ENCODE measurements at regions not wholly inside any gene's neighbourhood (a gene's known extent, or its start where the extent isn't known, plus 50 kb on each side); places are given as distances from the start of the nearest gene placed in this dataset.

DNA sequence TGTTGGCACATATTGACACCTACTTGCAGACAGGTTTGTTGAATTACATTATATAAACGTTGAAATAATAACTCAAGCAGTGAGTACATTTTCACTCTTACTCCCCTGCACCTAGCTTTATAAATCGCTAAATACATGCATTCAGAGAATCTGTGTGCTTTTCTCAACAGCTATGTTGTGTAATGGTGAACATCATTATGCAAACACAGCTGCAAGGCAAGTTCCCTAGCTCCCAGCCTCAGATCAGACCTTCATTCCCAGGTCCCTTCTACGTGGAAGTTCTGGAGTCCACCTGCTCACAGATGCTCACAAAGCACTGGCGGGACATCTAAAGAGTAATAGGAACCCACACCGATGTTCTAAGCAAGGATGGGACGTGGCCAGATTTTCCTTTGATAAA, 86.8 kb upstream of the PEG3 start:
- no peak for ATAC-seq (ENCODE audit: low read depth in 2 of 2)
- no peak overlapping the region for H3K27ac Mint-ChIP-seq
- peaks cover 8 to 44% (median 27%) of the 10 kb centered on the region in 7 donors for H3K9me3 Mint-ChIP-seq
- no peak for DNase-seq
- peak overlapping the region in 1 of 8 donors; percentile 52 for H3K4me3 Mint-ChIP-seq
- peaks cover 0 to 3% (median 0%) of the 10 kb centered on the region in 3 donors for H3K27me3 Mint-ChIP-seq
- H3K4me1 Mint-ChIP-seq = no peaks in the 10 kb centered on the region
- H3K36me3 Mint-ChIP-seq = peaks cover 4 to 12% of the 10 kb centered on the region in 2 donors

DNA sequence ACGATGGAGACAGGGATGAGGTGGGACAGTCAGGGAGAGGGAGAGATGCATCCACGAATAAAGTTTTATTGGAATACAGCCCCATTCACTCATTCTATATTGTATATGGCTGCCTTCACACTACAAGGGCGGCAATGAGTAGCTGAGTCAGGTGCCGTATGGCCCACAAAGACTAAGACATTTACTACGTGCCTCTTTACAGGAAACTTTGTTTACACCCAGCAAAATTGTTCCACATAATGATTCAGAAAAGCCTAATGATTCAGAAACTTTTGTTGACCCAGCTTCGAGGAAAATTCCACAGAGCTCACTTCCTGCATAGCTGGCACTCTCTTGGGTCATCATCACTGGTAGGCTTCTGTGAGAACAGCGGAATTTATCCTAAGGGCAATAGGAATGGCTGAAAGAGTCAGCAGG, 87.3 kb upstream of the PEG3 start:
- ATAC-seq (ENCODE audit: low read depth in 2 of 2) = no peak
- DNase-seq = no peak
- Mint-ChIP-seq H3K36me3 (peaks cover 4 to 12% of the 10 kb centered on the region in 2 donors), H3K9me3 (peaks cover 8 to 47% (median 30%) of the 10 kb centered on the region in 7 donors), H3K4me3 (peak overlapping the region in 1 of 8 donors; percentile 52), H3K27me3 (peaks cover 0 to 3% (median 0%) of the 10 kb centered on the region in 3 donors), H3K4me1 (no peaks in the 10 kb centered on the region), H3K27ac (no peak overlapping the region)

GRCh38 chr19:56930647-56931535, 90.4 kb upstream of the PEG3 start:
- DNase-seq (no peak), ATAC-seq (ENCODE audit: low read depth in 2 of 2) (no peak)
- peaks cover 0 to 3% (median 0%) of the 10 kb centered on the region in 3 donors for H3K27me3 Mint-ChIP-seq
- H3K9me3 Mint-ChIP-seq = peaks cover 0 to 39% (median 26%) of the 10 kb centered on the region in 7 donors
- H3K4me1 Mint-ChIP-seq = no peaks in the 10 kb centered on the region
- H3K36me3 Mint-ChIP-seq = peaks cover 0 to 4% of the 10 kb centered on the region in 2 donors
- no peak overlapping the region for H3K27ac Mint-ChIP-seq
- no peak overlapping the region for H3K4me3 Mint-ChIP-seq

DNA sequence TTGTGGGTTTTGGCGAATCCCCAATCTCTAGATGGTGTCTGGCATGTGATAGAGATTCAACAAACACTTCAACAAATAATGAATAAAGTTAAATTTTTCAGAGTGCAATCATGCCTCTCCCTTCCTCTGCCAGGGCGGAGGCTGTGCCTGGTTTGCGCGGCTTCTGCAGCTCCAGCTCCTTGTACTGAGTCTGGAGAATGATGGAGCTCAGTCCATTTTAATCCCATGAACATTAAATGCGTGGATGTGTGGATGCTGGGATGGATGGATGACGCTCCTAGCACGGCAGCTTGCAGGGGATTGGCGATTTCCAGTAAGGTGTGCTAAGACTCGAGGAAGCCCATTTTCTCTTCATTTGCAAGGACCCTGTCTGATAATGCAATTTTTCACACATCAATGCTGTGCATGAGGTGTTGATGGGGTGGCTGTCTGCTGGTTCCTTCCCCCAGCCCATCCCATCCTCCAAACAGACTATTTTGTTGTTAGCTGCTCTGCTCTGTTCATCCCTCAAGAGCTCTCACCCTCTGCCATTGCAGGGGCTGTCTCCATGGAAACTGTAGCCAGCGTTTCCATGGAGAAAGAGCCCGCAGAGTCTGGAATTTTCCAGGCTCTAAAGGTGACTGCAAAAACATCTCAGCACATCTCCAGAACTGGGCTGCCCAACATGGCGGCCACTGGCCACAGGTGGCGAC, 92.6 kb upstream of the PEG3 start:
- peaks cover 4 to 32% (median 18%) of the 10 kb centered on the region in 7 donors for H3K9me3 Mint-ChIP-seq
- ATAC-seq (ENCODE audit: low read depth in 2 of 2) (no peak), DNase-seq (no peak)
- peak overlapping the region in 1 of 8 donors; percentile 30 for H3K4me3 Mint-ChIP-seq
- peaks cover 1 to 14% of the 10 kb centered on the region in 2 donors for H3K36me3 Mint-ChIP-seq
- no peak overlapping the region for H3K27ac Mint-ChIP-seq
- H3K4me1 Mint-ChIP-seq = no peaks in the 10 kb centered on the region
- peaks cover 0 to 3% (median 0%) of the 10 kb centered on the region in 3 donors for H3K27me3 Mint-ChIP-seq

GRCh38 chr19:56934438-56935090, 94.0 kb upstream of the PEG3 start:
- ATAC-seq (ENCODE audit: low read depth in 2 of 2) = no peak
- H3K27ac Mint-ChIP-seq = no peak overlapping the region
- H3K36me3 Mint-ChIP-seq = peaks cover 0 to 14% of the 10 kb centered on the region in 2 donors
- no peak overlapping the region for H3K4me3 Mint-ChIP-seq
- no peaks in the 10 kb centered on the region for H3K4me1 Mint-ChIP-seq
- DNase-seq = no peak
- H3K27me3 Mint-ChIP-seq = peaks cover 0 to 2% (median 0%) of the 10 kb centered on the region in 3 donors
- H3K9me3 Mint-ChIP-seq = peaks cover 8 to 31% (median 16%) of the 10 kb centered on the region in 7 donors

DNA sequence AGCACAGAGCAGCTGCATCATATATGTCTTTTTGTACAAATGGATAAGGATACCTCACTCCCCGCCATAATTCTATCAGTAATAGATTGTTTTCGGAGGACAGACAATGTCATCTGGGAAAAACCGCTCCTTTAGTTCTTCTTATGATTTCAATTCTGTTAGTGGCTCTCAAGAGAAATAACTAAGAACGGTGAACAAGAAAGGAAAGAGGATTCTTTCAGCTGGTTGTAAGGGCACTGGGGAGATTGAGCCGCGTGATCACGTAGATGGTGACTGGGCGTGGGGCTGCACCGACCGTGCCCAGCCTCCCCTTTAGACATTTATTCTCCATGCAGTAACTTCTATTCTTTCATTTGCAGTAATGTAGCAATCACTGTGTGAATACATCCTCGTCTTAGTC, 99.4 kb upstream of the PEG3 start:
- H3K4me3 Mint-ChIP-seq = no peak overlapping the region
- H3K27me3 Mint-ChIP-seq = peaks cover 2 to 7% (median 6%) of the 10 kb centered on the region in 3 donors
- no peak overlapping the region for H3K27ac Mint-ChIP-seq
- H3K4me1 Mint-ChIP-seq = no peaks in the 10 kb centered on the region
- H3K9me3 Mint-ChIP-seq = peaks cover 7 to 44% (median 17%) of the 10 kb centered on the region in 7 donors
- peaks cover 0 to 22% of the 10 kb centered on the region in 2 donors for H3K36me3 Mint-ChIP-seq
- DNase-seq (no peak), ATAC-seq (ENCODE audit: low read depth in 2 of 2) (no peak)

- H3K9me3 Mint-ChIP-seq = peaks cover 7 to 49% (median 20%) of the 10 kb centered on the region in 7 donors
- ATAC-seq (ENCODE audit: low read depth in 2 of 2) = no peak
- peak overlapping the region in 1 of 6 donors; percentile 56 for H3K27ac Mint-ChIP-seq
- peaks cover 9 to 13% (median 13%) of the 10 kb centered on the region in 3 donors for H3K27me3 Mint-ChIP-seq
- peaks cover 0 to 8% of the 10 kb centered on the region in 2 donors for H3K36me3 Mint-ChIP-seq
- H3K4me3 Mint-ChIP-seq = no peak overlapping the region
- H3K4me1 Mint-ChIP-seq = no peaks in the 10 kb centered on the region
- no peak for DNase-seq
Observed at GRCh38 chr19:56942756-56943155, 102.2 kb upstream of the PEG3 start.

DNA sequence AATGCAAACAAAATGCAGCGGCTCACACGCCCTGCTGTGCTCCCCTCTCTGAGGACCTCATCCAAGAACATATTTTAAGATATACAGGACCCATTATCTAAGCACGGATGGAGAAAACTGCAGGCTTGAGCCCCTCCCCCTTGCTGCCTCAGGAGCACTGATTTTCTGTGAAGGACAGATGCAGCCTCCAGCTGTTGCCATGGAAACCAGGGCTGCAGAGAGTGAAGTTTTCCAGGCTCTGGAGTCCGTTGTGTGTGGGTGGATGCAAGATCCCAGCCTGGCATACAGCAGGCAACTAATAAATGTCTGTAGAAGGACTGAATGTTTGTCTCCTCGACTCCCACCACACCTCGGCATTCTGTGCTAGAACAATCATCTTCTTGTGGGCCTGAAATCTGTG, 105.6 kb upstream of the PEG3 start:
- Mint-ChIP-seq H3K27me3 (peaks cover 9 to 17% (median 13%) of the 10 kb centered on the region in 3 donors), H3K9me3 (peaks cover 10 to 62% (median 26%) of the 10 kb centered on the region in 7 donors), H3K4me1 (no peaks in the 10 kb centered on the region), H3K4me3 (no peak overlapping the region), H3K36me3 (peaks cover 0 to 8% of the 10 kb centered on the region in 2 donors), H3K27ac (no peak overlapping the region)
- DNase-seq (no peak), ATAC-seq (ENCODE audit: low read depth in 2 of 2) (no peak)

DNA sequence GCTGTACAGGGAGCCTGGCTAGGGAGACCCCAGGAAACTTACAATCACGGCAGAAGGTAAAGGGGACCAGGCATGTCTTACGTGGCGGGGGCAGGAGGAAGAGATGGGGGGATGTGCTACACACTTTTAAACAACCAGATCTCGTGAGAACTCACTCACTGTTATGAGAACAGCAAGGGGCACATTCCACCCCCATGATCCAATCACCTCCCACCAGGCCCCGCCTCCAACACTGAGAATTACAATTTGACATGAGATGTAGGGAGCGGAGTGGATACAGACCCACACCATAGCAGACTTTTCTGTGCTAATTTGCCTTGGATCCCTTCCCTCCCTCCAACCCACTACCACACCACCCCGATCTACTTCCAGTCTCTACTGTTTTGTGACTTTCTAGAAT, 106.7 kb upstream of the PEG3 start:
- no peaks in the 10 kb centered on the region for H3K4me1 Mint-ChIP-seq
- DNase-seq = no peak
- H3K9me3 Mint-ChIP-seq = peaks cover 10 to 63% (median 26%) of the 10 kb centered on the region in 7 donors
- H3K27me3 Mint-ChIP-seq = peaks cover 9 to 18% (median 13%) of the 10 kb centered on the region in 3 donors
- no peak overlapping the region for H3K27ac Mint-ChIP-seq
- no peak for ATAC-seq (ENCODE audit: low read depth in 2 of 2)
- H3K36me3 Mint-ChIP-seq = peaks cover 0 to 8% of the 10 kb centered on the region in 2 donors
- no peak overlapping the region for H3K4me3 Mint-ChIP-seq

DNA sequence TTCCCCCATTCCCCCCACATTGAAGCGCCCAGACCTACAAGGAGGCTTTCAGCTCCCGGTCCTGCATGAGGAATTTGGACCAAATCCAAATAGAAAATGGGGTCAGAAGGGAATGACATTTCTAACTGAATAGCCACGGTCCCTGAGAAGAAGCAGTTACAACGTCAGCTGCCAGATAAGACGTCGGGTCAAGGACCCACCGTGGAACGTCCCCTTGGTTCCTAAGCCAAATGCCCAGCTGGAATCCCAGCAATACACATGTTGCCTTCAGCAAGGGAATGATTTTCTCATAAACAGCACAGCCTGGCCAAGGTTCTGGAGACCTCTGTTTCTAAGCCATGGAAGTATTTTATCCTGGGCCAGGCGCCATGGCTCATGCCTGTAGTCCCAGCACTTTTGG, 109.1 kb upstream of the PEG3 start:
- H3K36me3 Mint-ChIP-seq = peaks cover 0 to under 1% of the 10 kb centered on the region in 2 donors
- no peak for ATAC-seq (ENCODE audit: low read depth in 2 of 2)
- H3K9me3 Mint-ChIP-seq = peaks cover 16 to 68% (median 26%) of the 10 kb centered on the region in 7 donors
- no peaks in the 10 kb centered on the region for H3K4me1 Mint-ChIP-seq
- no peak for DNase-seq
- no peak overlapping the region for H3K27ac Mint-ChIP-seq
- no peak overlapping the region for H3K4me3 Mint-ChIP-seq
- peaks cover 5 to 13% (median 11%) of the 10 kb centered on the region in 3 donors for H3K27me3 Mint-ChIP-seq

DNA sequence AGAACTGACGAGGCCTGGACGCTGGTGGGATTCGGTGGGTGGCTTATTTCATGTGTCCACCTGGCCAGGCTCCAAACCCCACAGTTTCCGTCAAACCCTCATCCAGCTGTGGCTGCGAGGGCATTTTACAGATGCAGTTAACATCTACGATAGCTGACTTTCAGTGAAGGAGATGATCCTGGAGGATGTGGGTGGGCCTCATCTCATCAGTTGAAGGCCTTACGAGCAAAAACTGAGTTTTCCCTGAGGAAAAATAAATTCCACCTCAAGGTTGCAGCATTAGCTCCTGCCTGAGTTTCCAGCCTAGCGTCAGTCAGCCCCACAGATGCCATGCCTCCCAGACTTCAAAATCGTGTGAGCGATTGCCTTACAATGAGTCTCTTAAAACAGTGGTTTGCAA, 111.1 kb upstream of the PEG3 start:
- ATAC-seq (ENCODE audit: low read depth in 2 of 2) = no peak
- DNase-seq = no peak
- Mint-ChIP-seq H3K27ac (no peak overlapping the region), H3K27me3 (peaks cover 0 to 5% (median 3%) of the 10 kb centered on the region in 3 donors), H3K4me3 (no peak overlapping the region), H3K9me3 (peaks cover 16 to 67% (median 29%) of the 10 kb centered on the region in 7 donors), H3K4me1 (no peaks in the 10 kb centered on the region), H3K36me3 (peaks cover 5 to 7% of the 10 kb centered on the region in 2 donors)

DNA sequence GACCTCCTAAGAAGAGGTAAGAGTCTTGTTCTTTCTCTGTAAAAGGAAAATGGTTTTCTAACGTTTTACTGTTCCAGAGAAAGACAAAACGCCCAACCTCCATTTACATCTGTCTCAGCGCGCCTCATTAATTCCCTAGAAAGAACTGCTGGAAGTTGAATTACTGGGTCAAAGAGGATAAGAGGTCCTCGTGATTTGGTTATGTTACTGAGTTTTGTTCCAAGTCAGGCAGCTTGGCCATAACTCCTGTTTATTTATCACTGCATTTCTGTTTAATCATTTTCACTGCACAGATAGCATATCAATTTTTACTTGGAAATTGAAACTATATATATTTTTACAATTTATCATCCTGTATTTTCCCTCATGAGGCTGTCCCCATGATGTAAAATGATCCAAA, 112.9 kb upstream of the PEG3 start:
- Mint-ChIP-seq H3K4me3 (no peak overlapping the region), H3K9me3 (peaks cover 23 to 54% (median 28%) of the 10 kb centered on the region in 7 donors), H3K36me3 (peaks cover 9 to 14% of the 10 kb centered on the region in 2 donors), H3K4me1 (no peaks in the 10 kb centered on the region), H3K27me3 (peaks cover 0 to 9% (median 3%) of the 10 kb centered on the region in 3 donors), H3K27ac (no peak overlapping the region)
- ATAC-seq (ENCODE audit: low read depth in 2 of 2) = no peak
- no peak for DNase-seq

DNA sequence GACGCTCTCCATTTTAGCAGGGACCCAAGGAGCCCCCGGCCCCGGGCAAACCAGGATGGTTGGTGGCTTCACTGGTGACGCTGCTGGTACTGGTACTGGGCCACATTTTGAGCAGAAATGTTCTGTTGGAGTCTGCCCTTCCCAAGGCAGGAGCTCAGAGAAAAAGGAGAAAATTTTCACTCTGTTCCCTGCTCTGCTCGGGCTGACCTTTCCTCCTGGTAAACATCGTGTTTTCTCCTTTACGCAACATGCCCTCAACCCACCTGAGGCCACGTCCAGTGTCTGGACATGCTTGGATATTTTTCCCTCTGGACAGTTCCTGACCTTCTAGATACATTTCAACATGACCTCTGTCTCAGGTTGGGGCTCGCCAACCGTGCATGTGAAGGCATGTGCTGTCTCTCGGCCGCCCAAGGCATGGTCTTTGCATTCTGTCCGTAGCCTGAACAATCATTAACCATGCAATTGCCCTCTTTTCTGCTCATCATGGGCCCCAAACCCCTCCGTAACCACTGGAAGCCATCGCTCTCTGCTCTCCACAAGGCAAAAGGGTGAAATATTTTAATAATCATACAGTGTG, 115.2 kb upstream of the PEG3 start:
- peaks cover 0 to 9% (median 3%) of the 10 kb centered on the region in 3 donors for H3K27me3 Mint-ChIP-seq
- no peak overlapping the region for H3K27ac Mint-ChIP-seq
- peaks cover 9 to 14% of the 10 kb centered on the region in 2 donors for H3K36me3 Mint-ChIP-seq
- no peak for ATAC-seq (ENCODE audit: low read depth in 2 of 2)
- H3K4me3 Mint-ChIP-seq = no peak overlapping the region
- H3K9me3 Mint-ChIP-seq = peaks cover 23 to 43% (median 28%) of the 10 kb centered on the region in 7 donors
- DNase-seq = no peak
- H3K4me1 Mint-ChIP-seq = no peaks in the 10 kb centered on the region

Data from naive B cell (primary cell).